ENCODE measurements at regions not wholly inside any gene's neighbourhood (a gene's known extent, or its start where the extent isn't known, plus 50 kb on each side); places are given as distances from the start of the nearest gene placed in this dataset.

GRCh38 chr12:125512541-125513298 lies 447.5 kb downstream of the AACS start:
- intact Hi-C loops (cut with DNase I), result no loop called here
- FAIRE-seq (no peak), DNase-seq (no peak)
- Histone ChIP-seq H3K9ac (ENCODE audit: low read length in 3 of 3) (no peak overlapping the region), H3K27ac (ENCODE audit: low read depth in 2 of 2, low read length in 2 of 2) (no peak overlapping the region), H3K9me3 (ENCODE audit: control insufficient read depth in 2 of 3, insufficient read depth in 1 of 3, low read length in 3 of 3) (no peaks in the 10 kb centered on the region), H3K36me3 (ENCODE audit: control insufficient read depth in 2 of 3, insufficient read depth in 3 of 3, low read length in 3 of 3) (no peaks in the 10 kb centered on the region), H3K27me3 (ENCODE audit: control insufficient read depth, insufficient read depth, low read length) (no peaks in the 10 kb centered on the region), H3K4me1 (ENCODE audit: control insufficient read depth in 2 of 3, insufficient read depth in 2 of 3, low read depth in 1 of 3, low read length in 3 of 3) (no peaks in the 10 kb centered on the region), H3K4me3 (ENCODE audit: low read length in 3 of 3) (no peak overlapping the region)
- no peak for TF ChIP-seq CTCF (IDR thresholded peaks at IDR 0.05; ENCODE audit: borderline replicate concordance, extremely low read depth, insufficient read depth)

GRCh38 chr12:125515887-125516286 lies 450.7 kb downstream of the AACS start:
- no peak for TF ChIP-seq CTCF (IDR thresholded peaks at IDR 0.05; ENCODE audit: borderline replicate concordance, extremely low read depth, insufficient read depth)
- intact Hi-C loops (cut with DNase I), result no loop called here
- H3K9ac ChIP-seq (ENCODE audit: low read length in 3 of 3), result no peak overlapping the region
- FAIRE-seq (no peak), DNase-seq (no peak)
- no peaks in the 10 kb centered on the region for H3K9me3 ChIP-seq (ENCODE audit: control insufficient read depth in 2 of 3, insufficient read depth in 1 of 3, low read length in 3 of 3)
- H3K27ac ChIP-seq (ENCODE audit: low read depth in 2 of 2, low read length in 2 of 2), result no peak overlapping the region
- H3K36me3 ChIP-seq (ENCODE audit: control insufficient read depth in 2 of 3, insufficient read depth in 3 of 3, low read length in 3 of 3), result no peaks in the 10 kb centered on the region
- H3K4me3 ChIP-seq (ENCODE audit: low read length in 3 of 3), result no peak overlapping the region
- no peaks in the 10 kb centered on the region for H3K27me3 ChIP-seq (ENCODE audit: control insufficient read depth, insufficient read depth, low read length)
- H3K4me1 ChIP-seq (ENCODE audit: control insufficient read depth in 2 of 3, insufficient read depth in 2 of 3, low read depth in 1 of 3, low read length in 3 of 3), result peaks cover 0 to 2% (median 0%) of the 10 kb centered on the region in 3 donors

GRCh38 chr12:125518074-125518473 lies 452.8 kb downstream of the AACS start:
- no peak for FAIRE-seq
- H3K4me3 ChIP-seq (ENCODE audit: low read length in 3 of 3), result no peak overlapping the region

More at GRCh38 chr12:125518074-125518473, 452.8 kb downstream of the AACS start:
- Histone ChIP-seq H3K9ac (ENCODE audit: low read length in 3 of 3) (no peak overlapping the region), H3K27me3 (ENCODE audit: control insufficient read depth, insufficient read depth, low read length) (no peaks in the 10 kb centered on the region), H3K4me1 (ENCODE audit: control insufficient read depth in 2 of 3, insufficient read depth in 2 of 3, low read depth in 1 of 3, low read length in 3 of 3) (peaks cover 0 to 2% (median 0%) of the 10 kb centered on the region in 3 donors), H3K9me3 (ENCODE audit: control insufficient read depth in 2 of 3, insufficient read depth in 1 of 3, low read length in 3 of 3) (peaks cover 0 to 3% (median 0%) of the 10 kb centered on the region in 3 donors), H3K36me3 (ENCODE audit: control insufficient read depth in 2 of 3, insufficient read depth in 3 of 3, low read length in 3 of 3) (no peaks in the 10 kb centered on the region), H3K27ac (ENCODE audit: low read depth in 2 of 2, low read length in 2 of 2) (no peak overlapping the region)
- TF ChIP-seq CTCF (IDR thresholded peaks at IDR 0.05; ENCODE audit: borderline replicate concordance, extremely low read depth, insufficient read depth), result no peak
- intact Hi-C loops (cut with DNase I), result no loop called here
- peak in 3 of 5 donors; percentile 60 to 80 (median 73) for DNase-seq
